GM13976 (cell line): ENCODE measurements at regions not wholly inside any gene's neighbourhood (a gene's known extent, or its start where the extent isn't known, plus 50 kb on each side); places are given as distances from the start of the nearest gene placed in this dataset.

Source experiments
- DNase-seq: peaks from one replicate; pipeline ENCODE4 v3.0.0; 2012; ENCODE audit warnings: low spot score
- in situ Hi-C: fragments of 300-500 bp; cut with MboI; formaldehyde crosslinking; loops from one replicate; pipeline ENCODE4 v1.12.0; 2022; ENCODE audit warnings: low sequenced_read_pairs, mixed read lengths, inconsistent platforms; ENCODE audit not compliant: unreplicated experiment
- TF ChIP-seq, protein P1 (sequence below): IDR thresholded peaks from 2 replicates; pipeline ENCODE4 v1.5.1; 2012; ENCODE audit warnings: borderline replicate concordance, mild to moderate bottlenecking; ENCODE audit not compliant: insufficient read depth; ENCODE audit errors: extremely low read depth, missing control alignments, control extremely low read depth

DNA sequence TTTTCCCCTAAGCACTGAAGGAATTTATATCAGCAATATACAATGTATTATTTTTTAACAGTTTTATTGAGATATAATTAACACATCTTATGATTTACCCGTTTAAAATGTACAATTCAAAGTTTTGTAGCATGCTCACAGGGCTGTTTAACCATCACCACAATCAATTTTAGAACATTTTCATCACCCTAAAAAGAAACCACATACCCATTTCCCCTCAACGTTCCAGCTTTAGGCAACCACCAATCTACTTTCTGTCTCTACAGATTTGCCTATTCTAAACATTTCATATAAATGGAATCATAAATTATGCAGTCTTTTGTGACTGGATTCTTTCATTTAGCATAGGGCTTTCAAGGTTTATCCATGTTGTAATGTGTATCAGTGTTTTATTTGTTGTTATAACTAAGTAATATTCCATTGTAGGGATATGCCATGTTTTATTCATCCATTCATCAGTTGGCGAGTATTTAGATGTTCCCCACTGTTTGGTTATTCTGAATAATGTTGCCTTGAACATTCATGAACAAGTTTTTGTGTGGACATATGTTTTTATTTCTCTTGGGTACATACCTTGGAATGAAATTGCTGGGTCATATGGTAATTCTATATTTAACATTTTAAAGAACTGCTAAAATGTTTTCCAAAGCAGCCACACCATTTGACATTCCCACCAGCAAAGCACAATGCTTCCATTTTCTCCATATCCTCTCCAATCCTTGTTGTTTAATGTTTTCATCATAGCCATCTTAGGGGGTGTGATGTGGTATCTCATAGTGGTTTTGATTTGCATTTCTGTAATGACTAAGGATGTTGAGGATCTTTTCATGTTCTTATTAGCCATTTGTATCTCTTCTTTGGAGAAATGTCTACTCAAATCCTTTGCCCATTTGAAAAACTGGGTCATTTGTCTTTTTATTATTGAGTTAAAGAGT lies 188.5 kb downstream of the TM2D1 start:
- in situ Hi-C loops, result no loop called here
- TF ChIP-seq, protein P1, sequence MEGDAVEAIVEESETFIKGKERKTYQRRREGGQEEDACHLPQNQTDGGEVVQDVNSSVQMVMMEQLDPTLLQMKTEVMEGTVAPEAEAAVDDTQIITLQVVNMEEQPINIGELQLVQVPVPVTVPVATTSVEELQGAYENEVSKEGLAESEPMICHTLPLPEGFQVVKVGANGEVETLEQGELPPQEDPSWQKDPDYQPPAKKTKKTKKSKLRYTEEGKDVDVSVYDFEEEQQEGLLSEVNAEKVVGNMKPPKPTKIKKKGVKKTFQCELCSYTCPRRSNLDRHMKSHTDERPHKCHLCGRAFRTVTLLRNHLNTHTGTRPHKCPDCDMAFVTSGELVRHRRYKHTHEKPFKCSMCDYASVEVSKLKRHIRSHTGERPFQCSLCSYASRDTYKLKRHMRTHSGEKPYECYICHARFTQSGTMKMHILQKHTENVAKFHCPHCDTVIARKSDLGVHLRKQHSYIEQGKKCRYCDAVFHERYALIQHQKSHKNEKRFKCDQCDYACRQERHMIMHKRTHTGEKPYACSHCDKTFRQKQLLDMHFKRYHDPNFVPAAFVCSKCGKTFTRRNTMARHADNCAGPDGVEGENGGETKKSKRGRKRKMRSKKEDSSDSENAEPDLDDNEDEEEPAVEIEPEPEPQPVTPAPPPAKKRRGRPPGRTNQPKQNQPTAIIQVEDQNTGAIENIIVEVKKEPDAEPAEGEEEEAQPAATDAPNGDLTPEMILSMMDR, result no peak
- DNase-seq, result no peak

DNA sequence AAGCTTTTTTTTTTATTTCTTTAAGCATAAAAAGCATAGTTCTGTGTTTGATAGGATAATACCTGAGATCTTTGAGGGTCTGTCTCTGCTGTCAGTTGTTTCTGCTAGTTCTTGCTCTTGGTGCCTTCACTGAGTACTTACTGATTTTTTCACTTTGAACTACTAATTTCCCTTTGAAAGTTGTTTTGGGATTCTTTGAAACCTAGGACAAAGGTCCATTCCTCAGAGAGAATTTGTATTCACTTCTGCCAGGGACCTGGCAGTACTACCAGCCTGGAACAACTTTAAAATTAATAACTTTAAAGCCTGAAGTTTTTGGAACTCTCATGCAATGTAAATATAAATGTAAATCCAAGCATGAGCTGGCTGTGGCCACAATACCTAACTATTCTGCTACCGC lies 190.1 kb downstream of the TM2D1 start:
- in situ Hi-C loops, result no loop called here
- TF ChIP-seq, protein P1, result no peak
- no peak for DNase-seq

DNA sequence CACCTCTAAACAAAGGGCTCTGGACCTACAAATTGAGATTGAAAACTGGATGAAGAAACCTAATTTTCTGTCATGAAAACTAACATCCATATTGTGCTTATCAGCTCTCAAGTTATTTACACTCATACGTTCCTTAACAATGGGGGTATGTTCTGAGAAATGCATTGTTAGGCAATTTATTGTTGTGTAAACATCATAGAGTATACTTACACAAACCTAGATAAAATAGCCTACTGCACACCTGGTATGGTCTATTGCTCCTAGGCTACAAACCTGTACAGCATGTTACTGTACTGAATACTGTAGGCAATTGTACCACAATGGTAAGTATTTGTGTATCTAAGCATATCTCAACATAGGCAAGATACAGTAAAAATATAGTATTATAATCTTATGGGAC lies 191.4 kb downstream of the TM2D1 start:
- DNase-seq, result no peak
- in situ Hi-C loops, result no loop called here
- TF ChIP-seq, protein P1, result no peak

DNA sequence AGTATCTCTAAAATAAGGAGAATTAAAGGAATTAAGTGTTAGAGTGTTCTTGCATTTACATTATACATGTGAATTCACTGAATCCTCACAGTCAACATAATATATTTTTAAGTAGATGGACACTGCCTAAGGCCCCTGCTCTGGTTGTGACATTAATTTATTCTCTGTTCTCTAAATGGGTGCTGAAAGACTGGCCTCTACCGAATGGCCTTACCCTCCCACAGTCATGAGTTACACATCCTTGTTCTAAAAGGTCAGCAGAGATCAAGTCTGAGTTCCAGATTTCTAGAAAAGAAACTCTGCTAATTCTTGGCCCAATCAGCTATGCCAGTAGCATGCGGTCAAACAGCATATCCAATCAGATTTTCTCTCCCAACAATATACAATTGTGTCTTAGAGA lies 193.2 kb downstream of the TM2D1 start:
- TF ChIP-seq, protein P1, result no peak
- in situ Hi-C loops, result no loop called here
- DNase-seq, result no peak

DNA sequence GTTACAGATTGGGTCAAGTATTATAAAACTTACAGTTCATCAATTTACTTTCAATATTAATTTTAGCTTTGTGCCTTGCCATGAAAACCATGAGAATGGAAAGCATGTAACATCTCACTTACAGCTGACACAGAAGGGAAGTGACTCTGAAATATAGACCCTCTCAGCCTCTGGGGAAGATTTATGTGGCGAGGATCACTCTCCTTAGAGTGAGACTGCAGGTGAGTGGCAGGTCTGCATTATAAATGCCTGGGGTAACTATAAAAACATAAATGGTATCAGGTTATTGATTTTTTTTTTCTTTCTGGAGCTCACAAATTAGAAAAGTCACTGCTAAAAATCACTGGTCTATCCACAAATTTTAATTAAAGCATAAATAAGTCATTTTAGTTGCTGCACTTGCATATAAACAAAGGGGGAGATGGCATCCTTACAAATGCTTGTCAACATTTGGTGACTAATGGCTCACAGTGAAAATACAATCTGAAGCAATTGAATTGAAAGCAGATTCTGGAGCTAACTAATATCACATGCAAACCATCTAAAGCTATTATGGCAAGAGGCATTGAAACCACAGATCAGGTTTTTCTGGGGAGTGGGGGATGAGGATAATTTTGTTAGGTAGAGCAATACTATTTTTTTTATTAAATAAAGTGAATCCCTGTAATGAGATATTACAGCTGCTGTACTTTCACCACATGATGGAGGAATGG lies 200.9 kb downstream of the TM2D1 start:
- TF ChIP-seq, protein P1, result no peak
- DNase-seq, result no peak
- in situ Hi-C loops, result no loop called here

DNA sequence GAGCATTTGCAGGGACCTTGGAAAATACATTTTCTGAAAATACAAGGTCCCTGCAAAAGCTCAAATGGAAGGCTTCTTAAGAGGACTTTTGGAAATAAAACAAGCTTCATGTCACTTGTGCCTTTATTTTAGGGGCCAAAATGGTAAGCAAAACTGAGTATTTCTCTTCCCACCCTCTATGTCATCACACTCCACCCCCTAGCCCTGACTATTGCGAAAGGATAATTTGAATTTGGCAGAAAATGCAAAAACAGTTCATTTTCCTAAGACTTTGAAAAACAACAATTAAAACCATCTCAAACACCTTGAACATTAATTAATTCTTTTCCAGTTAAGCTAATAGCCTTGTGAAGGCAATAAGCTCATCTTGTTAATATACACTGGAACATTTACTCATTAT lies 201.7 kb downstream of the TM2D1 start:
- DNase-seq, result no peak
- in situ Hi-C loops, result no loop called here
- TF ChIP-seq, protein P1, result no peak
